Activated CD8-positive, alpha-beta T cell treated with anti-CD3 and anti-CD28 coated beads, Interleukin-2, amount 10 ng/mL, durations not matched to agents 7 days and 5 days (primary cell): ENCODE measurements at regions not wholly inside any gene's neighbourhood (a gene's known extent, or its start where the extent isn't known, plus 50 kb on each side); places are given as distances from the start of the nearest gene placed in this dataset.

ENCODE experiments used
- ATAC-seq: fragments of 150-1000 bp; cut with Tn5 transposase; one replicate; pipeline ENCODE4 v1.10.0; 2021; ENCODE audit warnings: moderate library complexity
- CTCF ChIA-PET: fragments of 350-600 bp; sonication (Branson Sonifier 250); formaldehyde crosslinking; loops from one replicate; lab custom pipeline; 2021; ENCODE audit warnings: antibody characterized with exemption; lab: Charles Lee
- POLR2A ChIA-PET: fragments of 350-600 bp; sonication (Branson Sonifier 250); formaldehyde crosslinking; loops from one replicate; lab custom pipeline; 2021; ENCODE audit warnings: antibody characterized with exemption; lab: Charles Lee
- DNase-seq: peaks from one replicate; pipeline ENCODE4 v3.0.0-alpha.2; 2020
- H3K27ac Mint-ChIP-seq: one replicate; pipeline ENCODE4 v1.8.0; 2021; ENCODE audit warnings: mild to moderate bottlenecking, mixed read lengths
- H3K27me3 Mint-ChIP-seq: one replicate; pipeline ENCODE4 v1.8.0; 2021; ENCODE audit warnings: low read depth, mixed read lengths
- H3K36me3 Mint-ChIP-seq: one replicate; pipeline ENCODE4 v1.8.0; 2021; ENCODE audit warnings: low read depth, mixed read lengths
- H3K4me1 Mint-ChIP-seq: one replicate; pipeline ENCODE4 v1.8.0; 2021; ENCODE audit warnings: low read depth, mixed read lengths
- H3K4me3 Mint-ChIP-seq: one replicate; pipeline ENCODE4 v1.8.0; 2021; ENCODE audit warnings: mild to moderate bottlenecking, mixed read lengths
- H3K9me3 Mint-ChIP-seq: one replicate; pipeline ENCODE4 v1.8.0; 2022; ENCODE audit warnings: mixed read lengths; ENCODE audit not compliant: insufficient read depth

DNA sequence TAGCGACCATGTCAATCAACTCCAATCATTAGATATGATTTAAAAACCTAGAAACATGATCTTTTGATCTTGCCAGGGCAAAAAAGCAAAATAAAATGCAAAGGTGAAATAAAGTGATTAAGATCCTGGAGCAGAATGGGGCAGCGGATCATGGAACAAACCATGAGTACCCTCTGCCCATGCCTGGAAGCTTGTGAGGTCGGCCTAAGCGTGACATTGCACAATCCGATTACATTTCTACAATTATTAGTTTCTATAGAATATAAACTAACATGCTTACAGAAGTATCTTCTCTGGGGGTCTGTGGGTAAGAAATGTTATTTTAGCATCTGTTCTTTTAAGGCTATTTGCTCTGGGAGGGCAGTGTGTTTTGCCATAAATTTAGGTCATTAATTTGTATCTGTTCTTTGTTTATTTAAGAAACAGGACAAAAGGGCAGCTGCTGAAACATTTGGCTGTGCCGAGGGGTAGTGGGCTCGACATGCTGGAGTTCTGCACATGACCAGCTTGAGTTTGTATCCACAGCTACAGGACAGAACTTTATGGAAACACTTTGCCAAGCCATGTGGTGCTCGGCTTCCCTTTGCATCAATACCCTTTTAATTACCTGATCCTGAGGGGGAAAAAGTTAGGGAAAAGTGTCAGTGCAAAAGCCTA is 55.9 kb downstream of the ZBTB18 start:
- ChIA-PET CTCF (no interaction called here), POLR2A (no interaction called here)
- peaks cover 2% of the 10 kb centered on the region for H3K27me3 Mint-ChIP-seq
- no peak overlapping the region for H3K4me3 Mint-ChIP-seq
- H3K27ac Mint-ChIP-seq, result no peak overlapping the region
- no peaks in the 10 kb centered on the region for H3K4me1 Mint-ChIP-seq
- no peaks in the 10 kb centered on the region for H3K9me3 Mint-ChIP-seq
- ATAC-seq, result no peak
- no peaks in the 10 kb centered on the region for H3K36me3 Mint-ChIP-seq
- no peak for DNase-seq

DNA sequence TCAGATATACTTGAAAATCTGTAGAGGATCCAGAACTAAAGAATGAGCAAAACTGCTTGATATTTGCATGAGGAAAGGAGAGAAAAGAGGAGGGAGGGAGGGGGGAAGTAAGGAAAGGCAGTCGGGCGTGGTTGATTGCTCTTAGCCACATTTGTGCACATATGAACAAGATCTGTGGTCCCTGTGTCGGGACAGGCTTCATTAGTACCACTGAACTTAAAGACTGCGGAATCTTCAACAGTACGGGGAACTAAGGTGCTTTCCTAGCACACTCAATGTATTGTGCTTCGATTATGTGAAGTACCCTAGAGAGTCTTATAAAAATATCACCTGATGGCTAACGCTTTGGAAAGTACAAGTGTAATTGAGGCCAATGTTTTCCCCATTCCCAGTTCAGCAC is 59.9 kb downstream of the ZBTB18 start:
- ATAC-seq (no peak), DNase-seq (no peak)
- H3K36me3 Mint-ChIP-seq, result no peaks in the 10 kb centered on the region
- H3K27ac Mint-ChIP-seq, result no peak overlapping the region
- ChIA-PET CTCF (no interaction called here), POLR2A (no interaction called here)
- no peaks in the 10 kb centered on the region for H3K9me3 Mint-ChIP-seq
- H3K4me1 Mint-ChIP-seq, result no peaks in the 10 kb centered on the region
- H3K27me3 Mint-ChIP-seq, result peaks cover 4% of the 10 kb centered on the region
- no peak overlapping the region for H3K4me3 Mint-ChIP-seq

DNA sequence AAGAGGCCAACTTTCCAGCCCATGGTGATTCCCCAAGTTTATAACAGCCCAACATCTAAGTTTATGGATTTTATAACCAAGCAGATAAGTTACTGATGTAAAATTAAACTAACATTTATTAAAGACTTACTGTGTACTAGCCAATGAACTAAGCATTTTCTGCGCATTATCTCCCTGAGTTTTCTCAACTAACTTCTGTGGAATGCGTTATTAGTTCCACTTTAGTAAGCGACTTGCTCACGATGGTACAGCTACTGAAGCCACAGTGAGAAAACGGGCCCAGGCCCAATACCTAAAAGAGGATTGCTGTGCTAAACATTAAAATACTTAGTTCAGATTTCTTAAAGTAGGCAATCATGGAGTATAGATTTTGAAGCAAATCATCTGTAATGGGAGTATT is 61.0 kb downstream of the ZBTB18 start:
- peaks cover 4% of the 10 kb centered on the region for H3K27me3 Mint-ChIP-seq
- H3K4me3 Mint-ChIP-seq, result no peak overlapping the region
- ChIA-PET POLR2A (no interaction called here), CTCF (no interaction called here)
- H3K9me3 Mint-ChIP-seq, result no peaks in the 10 kb centered on the region
- ATAC-seq (no peak), DNase-seq (no peak)
- no peaks in the 10 kb centered on the region for H3K4me1 Mint-ChIP-seq
- no peak overlapping the region for H3K27ac Mint-ChIP-seq
- no peaks in the 10 kb centered on the region for H3K36me3 Mint-ChIP-seq

DNA sequence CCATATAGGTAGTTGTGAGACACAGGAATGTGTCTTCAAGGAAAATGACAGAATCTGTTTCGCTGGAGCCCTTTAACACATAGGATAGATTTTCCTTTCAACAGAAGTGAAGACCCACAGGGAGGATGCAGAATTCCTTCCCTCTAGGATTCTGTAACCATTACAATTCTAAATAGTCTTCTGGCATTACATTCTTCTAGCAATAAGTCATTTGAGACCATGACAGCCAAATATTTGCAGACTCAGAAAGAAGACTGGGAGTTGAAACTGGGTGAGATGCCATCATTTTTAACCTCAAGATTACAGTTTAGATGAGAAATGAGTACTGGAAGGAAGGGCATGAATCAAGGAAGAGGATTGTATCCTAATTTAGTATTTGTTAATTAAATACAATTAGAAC is 61.6 kb downstream of the ZBTB18 start:
- peaks cover 4% of the 10 kb centered on the region for H3K27me3 Mint-ChIP-seq
- H3K9me3 Mint-ChIP-seq, result no peaks in the 10 kb centered on the region
- H3K36me3 Mint-ChIP-seq, result no peaks in the 10 kb centered on the region
- DNase-seq (no peak), ATAC-seq (no peak)
- POLR2A ChIA-PET, result no interaction called here
- no peak overlapping the region for H3K27ac Mint-ChIP-seq
- CTCF ChIA-PET, result no interaction called here
- no peak overlapping the region for H3K4me3 Mint-ChIP-seq
- no peaks in the 10 kb centered on the region for H3K4me1 Mint-ChIP-seq

DNA sequence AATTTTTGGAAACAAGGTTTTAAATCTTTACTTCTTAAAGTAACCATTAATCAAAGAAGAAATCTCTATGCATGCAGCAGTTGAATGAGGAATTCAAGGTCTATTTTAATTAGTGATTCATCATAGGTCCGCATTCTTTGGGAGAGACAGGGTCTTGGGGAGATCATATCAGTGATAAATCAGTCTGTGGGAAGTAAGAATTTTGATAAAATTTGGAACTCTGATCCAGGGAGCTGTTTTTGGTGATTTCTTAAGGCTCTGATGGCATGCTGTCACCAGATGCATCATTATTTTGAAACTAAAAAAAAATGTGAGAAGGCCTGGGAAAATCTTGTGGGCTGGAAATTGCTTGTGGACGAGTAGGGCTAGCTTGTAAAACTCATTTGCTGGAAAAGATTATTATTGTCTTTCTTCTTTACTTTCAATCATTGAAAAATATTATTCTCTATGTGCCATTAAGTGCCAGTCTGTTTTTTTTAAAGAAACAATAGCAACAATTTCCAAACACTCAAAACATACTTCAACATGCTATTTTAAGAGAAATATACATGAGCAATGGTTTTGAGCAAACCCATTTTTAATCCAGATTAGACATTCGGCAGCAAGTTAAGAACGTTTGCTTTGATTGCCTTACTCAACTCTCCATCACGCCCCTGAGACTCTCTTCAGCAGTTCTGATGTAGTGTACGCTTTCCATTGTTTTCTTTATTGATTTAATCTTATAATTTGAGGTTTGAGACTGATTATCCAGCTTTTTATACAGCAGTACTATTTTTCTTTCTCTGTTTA is 62.6 kb downstream of the ZBTB18 start:
- POLR2A ChIA-PET, result interaction anchor here (0.7 kb wide), 1 partner anchor 9 kb away, joined by 3 read pairs; no protein-coding TSS in a partner anchor
- Mint-ChIP-seq H3K27ac (no peak overlapping the region), H3K4me3 (no peak overlapping the region), H3K36me3 (no peaks in the 10 kb centered on the region), H3K27me3 (peaks cover 4% of the 10 kb centered on the region), H3K9me3 (no peaks in the 10 kb centered on the region), H3K4me1 (no peaks in the 10 kb centered on the region)
- DNase-seq (no peak), ATAC-seq (no peak)
- CTCF ChIA-PET, result no interaction called here

DNA sequence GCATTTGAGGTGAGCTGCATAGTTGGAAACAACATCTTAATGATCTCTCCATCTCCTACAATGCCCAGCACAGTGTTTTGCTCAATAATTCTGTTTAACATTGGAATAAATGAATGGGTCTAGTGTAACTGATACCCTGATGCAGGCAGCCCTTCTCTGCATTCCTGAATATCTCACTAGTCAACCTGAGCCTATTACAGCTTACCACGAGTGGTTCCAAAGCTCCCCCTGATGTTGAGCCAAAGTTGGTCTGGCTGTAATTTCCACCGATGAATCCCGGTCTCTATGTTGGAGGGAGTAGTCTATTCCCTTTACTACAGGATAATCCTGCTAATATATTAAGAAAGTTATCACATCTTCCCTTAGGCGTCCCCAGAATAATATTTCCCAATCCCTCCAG is 63.8 kb downstream of the ZBTB18 start:
- Mint-ChIP-seq H3K27ac (no peak overlapping the region), H3K4me1 (no peaks in the 10 kb centered on the region), H3K9me3 (no peaks in the 10 kb centered on the region), H3K4me3 (no peak overlapping the region), H3K27me3 (peaks cover 4% of the 10 kb centered on the region), H3K36me3 (no peaks in the 10 kb centered on the region)
- ChIA-PET CTCF (no interaction called here), POLR2A (no interaction called here)
- no peak for DNase-seq
- ATAC-seq, result no peak

DNA sequence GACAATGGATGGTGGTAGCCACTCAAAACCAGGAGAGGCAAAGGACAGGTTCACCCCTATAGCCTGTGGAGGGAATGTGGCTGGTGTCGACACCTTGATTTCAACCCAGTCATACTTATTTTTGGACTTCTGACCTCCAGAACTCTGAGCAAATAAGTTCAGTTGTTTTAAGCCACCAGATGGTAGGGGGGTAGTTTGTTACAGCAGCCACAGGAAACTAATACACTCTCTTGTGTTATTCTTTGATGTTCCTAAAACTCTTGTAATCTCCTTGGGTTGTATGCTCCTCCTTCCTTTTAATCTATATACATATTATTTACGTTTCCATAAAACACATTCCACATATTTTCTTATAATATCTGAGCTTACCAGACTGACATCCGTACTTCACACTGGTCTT is 65.9 kb downstream of the ZBTB18 start:
- CTCF ChIA-PET, result no interaction called here
- no peaks in the 10 kb centered on the region for H3K36me3 Mint-ChIP-seq
- no peak overlapping the region for H3K4me3 Mint-ChIP-seq
- H3K27ac Mint-ChIP-seq, result no peak overlapping the region
- H3K4me1 Mint-ChIP-seq, result no peaks in the 10 kb centered on the region
- no peak for DNase-seq
- POLR2A ChIA-PET, result no interaction called here
- H3K9me3 Mint-ChIP-seq, result no peaks in the 10 kb centered on the region
- peaks cover 2% of the 10 kb centered on the region for H3K27me3 Mint-ChIP-seq
- no peak for ATAC-seq

DNA sequence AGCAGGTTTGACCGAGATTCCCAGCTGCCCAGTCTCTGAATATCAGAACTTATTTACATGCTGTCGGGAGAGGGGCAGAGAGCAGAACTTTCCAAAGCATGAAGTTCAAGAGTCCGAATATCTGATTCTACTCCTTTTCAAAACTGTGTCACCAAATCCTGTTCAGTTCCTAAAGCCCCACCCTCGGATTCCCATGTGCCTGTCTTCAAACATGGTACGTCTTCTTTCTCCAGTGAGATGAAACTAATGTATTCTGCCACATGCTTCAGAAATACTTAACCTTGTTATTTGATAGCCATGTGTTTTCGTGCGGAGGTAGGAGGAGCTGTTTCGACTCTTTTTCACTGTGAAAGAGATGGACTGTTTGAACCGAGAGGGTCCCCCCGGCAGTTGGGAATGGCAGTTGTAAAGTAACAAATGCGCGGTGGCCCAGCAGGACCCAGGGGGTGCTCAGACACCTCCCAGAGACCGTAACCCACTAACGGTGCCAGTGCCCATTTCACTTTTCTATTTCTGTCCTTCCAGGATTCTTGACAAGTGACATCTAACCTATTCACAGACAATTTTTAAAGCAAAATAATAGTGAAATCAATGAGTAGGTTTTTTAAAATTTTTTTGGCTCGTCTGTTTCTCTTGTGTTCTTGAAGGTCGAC is 67.2 kb downstream of the ZBTB18 start:
- H3K36me3 Mint-ChIP-seq, result no peaks in the 10 kb centered on the region
- no peak overlapping the region for H3K4me3 Mint-ChIP-seq
- no peaks in the 10 kb centered on the region for H3K4me1 Mint-ChIP-seq
- H3K27ac Mint-ChIP-seq, result no peak overlapping the region
- CTCF ChIA-PET, result no interaction called here
- H3K9me3 Mint-ChIP-seq, result no peaks in the 10 kb centered on the region
- DNase-seq (no peak), ATAC-seq (no peak)
- no peaks in the 10 kb centered on the region for H3K27me3 Mint-ChIP-seq
- POLR2A ChIA-PET, result no interaction called here

DNA sequence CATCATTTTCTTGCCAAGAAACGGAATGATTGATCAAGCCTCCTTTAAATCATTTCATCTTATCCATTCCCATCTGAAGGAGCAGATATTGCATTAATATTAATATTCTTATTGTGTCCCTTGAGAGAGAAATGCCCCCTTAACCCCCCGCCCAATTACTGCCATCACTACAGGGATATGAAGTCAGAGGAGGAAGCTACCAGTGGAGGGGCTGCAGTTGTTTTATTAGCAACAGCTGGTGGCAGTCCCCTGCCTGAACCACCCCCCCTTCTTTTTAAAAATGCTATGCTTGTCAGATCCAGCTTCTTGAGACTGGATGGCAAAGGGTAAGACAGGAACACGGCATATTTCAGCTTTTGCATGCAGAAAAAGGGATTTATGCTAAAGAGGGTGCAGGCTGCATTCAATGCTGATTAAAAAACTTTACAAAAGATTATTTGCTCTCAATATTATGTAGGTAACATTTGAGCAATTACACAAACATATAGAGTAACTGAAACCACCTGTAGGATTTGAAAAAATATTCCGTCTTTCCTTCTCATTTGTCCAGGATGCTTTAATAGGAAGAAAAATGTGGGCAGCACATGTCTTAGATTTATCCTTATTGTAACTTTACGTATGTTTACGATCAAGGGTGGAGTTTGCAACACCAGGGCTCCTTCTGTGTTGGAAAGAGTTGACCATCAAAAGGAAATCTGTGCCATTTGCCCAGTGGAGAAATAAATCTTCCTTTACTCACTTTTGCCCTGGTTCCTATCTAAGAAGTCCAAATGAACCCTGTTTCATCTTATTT is 77.7 kb downstream of the ZBTB18 start:
- CTCF ChIA-PET, result no interaction called here
- H3K4me1 Mint-ChIP-seq, result peaks cover 8% of the 10 kb centered on the region
- no peak overlapping the region for H3K4me3 Mint-ChIP-seq
- no peaks in the 10 kb centered on the region for H3K9me3 Mint-ChIP-seq
- POLR2A ChIA-PET, result no interaction called here
- H3K27ac Mint-ChIP-seq, result no peak overlapping the region
- peaks cover 4% of the 10 kb centered on the region for H3K27me3 Mint-ChIP-seq
- ATAC-seq, result no peak
- no peak for DNase-seq
- H3K36me3 Mint-ChIP-seq, result no peaks in the 10 kb centered on the region

DNA sequence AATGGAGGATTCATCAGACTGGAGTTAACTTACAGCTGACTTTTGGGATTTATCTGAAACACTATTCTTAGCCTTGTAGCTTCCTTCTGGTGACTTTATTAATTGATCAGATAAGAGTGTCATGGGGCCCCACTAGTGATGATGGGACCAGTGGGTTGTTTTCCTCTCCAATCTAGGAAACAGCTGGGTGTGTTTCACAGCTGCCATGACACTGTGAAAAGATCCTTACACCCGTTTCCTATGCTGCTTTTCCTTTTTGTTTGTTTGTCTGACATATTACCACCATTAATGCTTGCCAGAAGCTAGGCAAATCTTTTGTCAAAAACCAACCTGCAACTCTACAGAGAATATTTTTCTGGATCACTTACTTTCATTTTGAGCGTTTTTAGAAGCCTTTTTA is 86.2 kb downstream of the ZBTB18 start:
- POLR2A ChIA-PET, result no interaction called here
- DNase-seq, result no peak
- Mint-ChIP-seq H3K9me3 (no peaks in the 10 kb centered on the region), H3K36me3 (no peaks in the 10 kb centered on the region), H3K4me3 (peak overlapping the region; percentile 44), H3K27ac (no peak overlapping the region), H3K27me3 (peaks cover 4% of the 10 kb centered on the region), H3K4me1 (peaks cover 10% of the 10 kb centered on the region)
- CTCF ChIA-PET, result interaction anchor here (0.6 to 1.3 kb wide), 3 partner anchors 136 to 793 kb away, joined by 3 to 5 read pairs (median 4); no protein-coding TSS in a partner anchor
- ATAC-seq, result no peak

DNA sequence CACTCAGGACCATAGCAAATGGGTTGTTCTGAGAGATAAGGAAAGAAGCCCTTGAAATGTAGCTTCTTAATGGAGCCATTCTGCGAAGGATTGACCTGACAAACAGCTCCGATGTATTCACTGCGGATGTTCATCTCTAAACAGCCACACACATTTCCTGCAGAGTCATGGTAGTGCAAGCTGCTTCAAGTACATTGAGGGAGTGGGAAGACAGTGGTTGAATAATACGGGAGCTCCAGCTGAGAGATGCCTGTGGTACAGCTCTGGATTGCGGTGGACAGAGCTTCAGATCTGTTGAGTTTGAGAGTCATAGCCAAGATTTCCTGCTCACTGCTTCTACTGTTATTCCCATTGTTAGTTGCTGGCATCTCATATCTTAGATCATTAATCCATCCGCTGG is 86.6 kb downstream of the ZBTB18 start:
- no peaks in the 10 kb centered on the region for H3K9me3 Mint-ChIP-seq
- no peak overlapping the region for H3K27ac Mint-ChIP-seq
- H3K27me3 Mint-ChIP-seq, result peaks cover 4% of the 10 kb centered on the region
- peak overlapping the region; percentile 44 for H3K4me3 Mint-ChIP-seq
- DNase-seq (peak; percentile 23), ATAC-seq (no peak)
- ChIA-PET CTCF (interaction anchor here (1.1 to 1.3 kb wide), 2 partner anchors 135 to 794 kb away, joined by 4 to 5 read pairs; no protein-coding TSS in a partner anchor), POLR2A (no interaction called here)
- H3K36me3 Mint-ChIP-seq, result no peaks in the 10 kb centered on the region
- H3K4me1 Mint-ChIP-seq, result peaks cover 10% of the 10 kb centered on the region
